Caco-2 (cell line): ENCODE measurements at regions not wholly inside any gene's neighbourhood (a gene's known extent, or its start where the extent isn't known, plus 50 kb on each side); places are given as distances from the start of the nearest gene placed in this dataset.

ENCODE experiments used
- BruUV-seq: library from RNA; stranded (reverse); fragments of 400-500 nt; replicated peaks from 2 replicates; lab custom pipeline; 2021; lab: Mats Ljungman, UMichigan
- CTCF ChIA-PET: fragments of 300-600 bp; sonication (Branson Sonifier 250); formaldehyde crosslinking; loops from one replicate; lab custom pipeline; 2022; ENCODE audit warnings: antibody characterized with exemption; lab: Charles Lee
- POLR2A ChIA-PET: fragments of 300-600 bp; sonication (Branson Sonifier 250); formaldehyde crosslinking; loops from one replicate; lab custom pipeline; 2022; ENCODE audit warnings: antibody characterized with exemption; lab: Charles Lee
- DNase-seq, 2 experiments: peaks; one replicate each; pipeline versions ENCODE4 v3.0.0 to v3.0.0-alpha.2; 2020 to 2022
- H3K27me3 ChIP-seq: replicated peaks from 2 replicates; pipeline ENCODE4 v1.6.0; 2011; ENCODE audit warnings: low read length; ENCODE audit not compliant: control insufficient read depth, insufficient read depth
- H3K36me3 ChIP-seq: 2 replicates; pipeline ENCODE4 v1.5.1; 2011; ENCODE audit warnings: low read length; ENCODE audit not compliant: control insufficient read depth, insufficient read depth
- H3K4me1 ChIP-seq: fragments of 250-450 bp; sonication (Bioruptor Pico); 2 replicates; pipeline ENCODE4 v1.5.1; 2020; ENCODE audit warnings: mild to moderate bottlenecking
- H3K4me3 ChIP-seq: 2 replicates; pipeline ENCODE4 v1.5.1; 2011; ENCODE audit warnings: low read depth, mild to moderate bottlenecking, control low read depth, low read length
- H3K9me3 ChIP-seq: fragments of 250-450 bp; sonication (Bioruptor Pico); 2 replicates; pipeline ENCODE4 v1.5.1; 2020; ENCODE audit warnings: mild to moderate bottlenecking, moderate library complexity
- H3K27ac Mint-ChIP-seq: one replicate; pipeline ENCODE4 v1.8.0; 2022; ENCODE audit warnings: mixed read lengths; ENCODE audit not compliant: unreplicated experiment
- H3K27me3 Mint-ChIP-seq: one replicate; pipeline ENCODE4 v1.8.0; 2022; ENCODE audit warnings: mixed read lengths; ENCODE audit not compliant: insufficient read depth, unreplicated experiment
- H3K36me3 Mint-ChIP-seq: one replicate; pipeline ENCODE4 v1.8.0; 2022; ENCODE audit warnings: mild to moderate bottlenecking, mixed read lengths; ENCODE audit not compliant: insufficient read depth, unreplicated experiment
- H3K4me1 Mint-ChIP-seq: one replicate; pipeline ENCODE4 v1.8.0; 2022; ENCODE audit warnings: low read depth, mixed read lengths; ENCODE audit not compliant: unreplicated experiment
- H3K4me3 Mint-ChIP-seq: one replicate; pipeline ENCODE4 v1.8.0; 2022; ENCODE audit warnings: mild to moderate bottlenecking, moderate library complexity, mixed read lengths; ENCODE audit not compliant: unreplicated experiment
- H3K9me3 Mint-ChIP-seq: one replicate; pipeline ENCODE4 v1.8.0; 2022; ENCODE audit warnings: mixed read lengths; ENCODE audit not compliant: unreplicated experiment
- CTCF ChIP-seq, 2 experiments: fragments of 200-600 bp in 1 of 2; IDR thresholded peaks; 1 replicate in 1 of 2; 2 replicates in 1 of 2; pipeline versions ENCODE4 v1.5.1 to v1.8.0; 2011 to 2022; ENCODE audit warnings: antibody characterized with exemption in 1 of 2, control low read depth in 1 of 2, inconsistent platforms in 1 of 2, low read depth in 1 of 2, low read length in 1 of 2, mild to moderate bottlenecking in 1 of 2, moderate library complexity in 1 of 2; ENCODE audit not compliant: insufficient read depth in 1 of 2, severe bottlenecking in 1 of 2, unreplicated experiment in 1 of 2
- intact Hi-C: fragments of 100-400 bp; cut with micrococcal nuclease; formaldehyde crosslinking; loops from one replicate; pipeline ENCODE4 v1.10.0; 2022; ENCODE audit not compliant: unreplicated experiment

- Mint-ChIP-seq H3K36me3 (no peaks in the 10 kb centered on the region), H3K27me3 (no peaks in the 10 kb centered on the region), H3K4me3 (no peak overlapping the region), H3K4me1 (peaks cover 15% of the 10 kb centered on the region), H3K27ac (peak overlapping the region; percentile 85), H3K9me3 (peaks cover 41% of the 10 kb centered on the region)
- no peak for DNase-seq
- no peaks in the 10 kb centered on the region for H3K27me3 ChIP-seq
- ChIA-PET POLR2A (no interaction called here), CTCF (no interaction called here)
- H3K36me3 ChIP-seq = no peaks in the 10 kb centered on the region
- intact Hi-C loops = loop anchor here (2.0 to 10.0 kb wide), 3 partner anchors 61 to 132 kb away; no protein-coding TSS in a partner anchor
- peaks cover 6% of the 10 kb centered on the region; the same call in 1 of the 2 replicates for H3K4me1 ChIP-seq
- no TSS peak for BruUV-seq
- no peak overlapping the region for H3K4me3 ChIP-seq
- no peak for TF ChIP-seq CTCF (IDR thresholded peaks at IDR 0.05; ENCODE audit: insufficient read depth in 1 of 2, low read depth in 1 of 2, low read length in 1 of 2, severe bottlenecking in 1 of 2, unreplicated experiment in 1 of 2)
- H3K9me3 ChIP-seq = no peaks in the 10 kb centered on the region
Measured at GRCh38 chr2:236895497-236895896, 190.2 kb upstream of the COPS8 start.

DNA sequence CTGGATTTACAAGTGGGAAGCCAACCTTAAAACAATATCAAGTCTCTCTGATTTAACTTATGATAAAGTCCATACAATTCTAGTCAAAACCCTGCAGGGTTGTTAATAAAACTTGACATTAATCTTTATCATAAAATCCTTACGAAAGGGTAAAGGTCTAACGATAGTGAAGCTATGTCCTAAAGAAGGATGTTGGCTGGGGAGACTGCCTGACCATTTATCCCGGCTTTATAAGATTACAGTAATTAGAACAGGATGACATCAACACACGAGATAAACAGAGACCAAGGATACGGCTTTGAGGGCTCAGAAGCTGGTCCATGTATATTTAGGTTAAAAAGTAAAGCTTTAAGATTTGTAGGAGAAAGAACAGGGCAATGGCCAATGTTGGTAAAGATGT, 189.0 kb upstream of the COPS8 start:
- Mint-ChIP-seq H3K4me3 (no peak overlapping the region), H3K36me3 (no peaks in the 10 kb centered on the region), H3K27me3 (no peaks in the 10 kb centered on the region), H3K4me1 (peaks cover 15% of the 10 kb centered on the region), H3K9me3 (peaks cover 32% of the 10 kb centered on the region), H3K27ac (no peak overlapping the region)
- ChIA-PET POLR2A (no interaction called here), CTCF (no interaction called here)
- no peak for TF ChIP-seq CTCF (IDR thresholded peaks at IDR 0.05; ENCODE audit: insufficient read depth in 1 of 2, low read depth in 1 of 2, low read length in 1 of 2, severe bottlenecking in 1 of 2, unreplicated experiment in 1 of 2)
- Histone ChIP-seq H3K4me3 (no peak overlapping the region), H3K36me3 (no peaks in the 10 kb centered on the region), H3K9me3 (no peaks in the 10 kb centered on the region), H3K4me1 (peaks cover 6% of the 10 kb centered on the region; the same call in 1 of the 2 replicates), H3K27me3 (no peaks in the 10 kb centered on the region)
- no peak for DNase-seq
- intact Hi-C loops = loop anchor here (5.0 to 10.0 kb wide), 2 partner anchors 72 to 131 kb away; no protein-coding TSS in a partner anchor
- BruUV-seq = no TSS peak

DNA sequence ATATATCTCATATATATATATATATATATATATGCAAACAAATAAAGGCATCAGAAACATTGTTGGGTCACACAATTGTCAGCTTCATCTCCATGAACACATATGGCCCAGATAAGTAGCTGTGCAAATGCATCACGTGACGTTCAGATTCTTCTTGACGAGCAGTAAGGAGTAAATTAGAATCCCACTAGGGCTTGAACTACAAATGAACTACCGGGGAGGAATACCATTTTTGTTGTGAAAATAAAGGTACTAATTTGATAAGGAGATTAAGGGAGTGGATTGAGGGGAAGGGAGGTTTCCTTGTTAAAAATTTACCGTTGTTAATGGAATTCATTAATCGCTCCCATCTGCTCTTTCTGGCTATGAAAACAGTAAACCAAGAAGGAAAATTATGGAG, 186.5 kb upstream of the COPS8 start:
- no peak for DNase-seq
- Mint-ChIP-seq H3K27ac (no peak overlapping the region), H3K9me3 (peaks cover 23% of the 10 kb centered on the region), H3K36me3 (no peaks in the 10 kb centered on the region), H3K4me1 (peaks cover 14% of the 10 kb centered on the region), H3K4me3 (no peak overlapping the region), H3K27me3 (no peaks in the 10 kb centered on the region)
- Histone ChIP-seq H3K36me3 (no peaks in the 10 kb centered on the region), H3K4me1 (peaks cover 6% of the 10 kb centered on the region; the same call in 1 of the 2 replicates), H3K4me3 (no peak overlapping the region), H3K27me3 (no peaks in the 10 kb centered on the region), H3K9me3 (no peaks in the 10 kb centered on the region)
- intact Hi-C loops = loop anchor here (5.0 to 10.0 kb wide), 2 partner anchors 74 to 128 kb away; no protein-coding TSS in a partner anchor
- ChIA-PET CTCF (no interaction called here), POLR2A (no interaction called here)
- TF ChIP-seq CTCF (IDR thresholded peaks at IDR 0.05; ENCODE audit: insufficient read depth in 1 of 2, low read depth in 1 of 2, low read length in 1 of 2, severe bottlenecking in 1 of 2, unreplicated experiment in 1 of 2) = no peak
- no TSS peak for BruUV-seq
